ENCODE measurements at regions not wholly inside any gene's neighbourhood (a gene's known extent, or its start where the extent isn't known, plus 50 kb on each side); places are given as distances from the start of the nearest gene placed in this dataset.
"Not testable (repeated sequence)": the region's sequence is repeated elsewhere in the genome, so short reads cannot be mapped to it uniquely, and the experiment has no call there.

DNA sequence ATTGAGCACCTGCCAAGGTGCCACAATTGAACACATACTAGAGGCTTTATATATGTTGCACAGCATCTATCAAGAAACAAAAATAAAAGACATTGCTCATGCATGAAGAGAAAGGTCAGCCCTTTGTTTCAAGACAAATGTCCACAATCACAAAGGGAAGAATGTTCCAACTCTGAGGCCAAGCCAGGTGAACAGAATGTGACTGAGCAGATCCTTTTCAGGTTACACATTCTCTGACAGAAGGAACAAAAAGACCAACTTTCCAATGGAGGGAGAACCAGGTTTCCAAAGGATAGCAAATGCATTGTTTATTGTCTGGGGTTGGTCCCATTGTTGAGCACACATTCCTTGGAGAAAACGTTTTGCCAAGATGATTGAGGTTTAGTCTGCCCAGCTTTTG lies 50.2 kb upstream of the FAM174B start:
- no peak for DNase-seq

DNA sequence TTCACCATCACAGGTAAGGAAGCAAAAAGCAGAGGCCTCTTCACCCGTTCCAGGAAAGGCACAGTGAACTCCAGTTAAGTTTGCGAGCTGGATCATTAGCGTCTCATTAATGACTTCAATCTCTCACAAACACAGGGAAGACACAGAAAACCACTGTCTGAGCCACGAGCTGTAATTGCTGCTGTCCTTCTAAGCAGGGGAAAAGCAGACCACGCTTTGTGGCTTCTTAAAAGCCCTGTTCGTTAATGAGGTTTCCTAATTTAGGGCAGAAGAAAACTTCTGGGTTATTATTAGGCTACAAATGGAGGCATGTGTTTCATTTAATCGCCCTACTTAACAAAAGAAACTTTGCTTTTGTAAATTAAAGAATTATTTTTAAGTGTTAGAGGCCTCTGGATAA lies 50.6 kb upstream of the FAM174B start:
- DNase-seq: no peak

DNA sequence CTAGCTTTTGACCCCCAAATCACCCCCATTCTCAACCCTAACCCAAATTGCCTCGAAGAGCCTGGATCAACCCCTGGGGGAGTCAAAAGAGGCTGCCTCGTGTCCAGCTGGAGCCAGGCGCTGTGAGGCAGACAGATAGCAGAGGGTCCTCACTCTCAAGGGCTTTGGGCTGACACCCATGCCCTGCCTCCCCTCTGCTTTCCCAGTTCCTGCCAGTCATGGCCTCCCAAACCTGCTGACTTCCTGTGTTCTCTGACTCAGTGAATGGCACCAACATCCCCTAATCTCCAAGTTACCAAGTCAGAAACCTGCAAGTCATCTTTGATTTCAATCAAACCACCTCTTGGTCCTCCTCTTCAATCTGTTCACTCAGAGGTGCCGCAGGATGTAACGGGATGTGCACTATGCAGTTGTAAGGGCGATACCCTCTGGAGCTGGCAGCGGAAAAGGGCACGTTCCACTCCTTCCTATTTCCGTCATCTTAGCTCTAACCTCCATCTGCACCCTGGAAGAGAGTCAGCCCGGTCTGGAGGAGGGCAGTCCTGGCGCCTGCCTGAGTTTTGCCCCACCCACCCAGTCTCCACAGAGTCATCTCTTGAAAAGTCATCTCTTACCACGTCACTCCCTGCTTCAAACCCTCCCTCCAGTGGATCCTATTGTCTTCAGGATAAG lies 52.4 kb upstream of the FAM174B start:
- DNase-seq: no peak

DNA sequence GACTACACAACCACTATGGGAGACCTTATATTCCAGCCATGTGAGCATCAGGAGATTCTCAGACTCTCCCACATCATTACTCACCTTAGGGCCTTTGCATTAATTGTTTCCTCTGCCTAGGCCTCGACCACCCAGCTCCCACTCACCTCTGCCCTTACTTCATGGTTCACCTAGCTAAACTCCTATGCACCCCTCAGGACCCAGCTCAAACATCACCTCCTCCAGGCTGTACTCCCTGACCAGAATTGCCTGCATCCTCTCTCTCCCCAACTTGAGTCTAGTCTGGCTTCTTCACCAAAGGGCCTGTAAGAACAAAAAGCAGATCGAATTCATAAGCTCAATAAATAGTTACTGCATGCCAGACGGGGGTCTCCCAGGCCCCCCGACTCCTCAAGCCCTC lies 53.1 kb upstream of the FAM174B start:
- DNase-seq: no peak

DNA sequence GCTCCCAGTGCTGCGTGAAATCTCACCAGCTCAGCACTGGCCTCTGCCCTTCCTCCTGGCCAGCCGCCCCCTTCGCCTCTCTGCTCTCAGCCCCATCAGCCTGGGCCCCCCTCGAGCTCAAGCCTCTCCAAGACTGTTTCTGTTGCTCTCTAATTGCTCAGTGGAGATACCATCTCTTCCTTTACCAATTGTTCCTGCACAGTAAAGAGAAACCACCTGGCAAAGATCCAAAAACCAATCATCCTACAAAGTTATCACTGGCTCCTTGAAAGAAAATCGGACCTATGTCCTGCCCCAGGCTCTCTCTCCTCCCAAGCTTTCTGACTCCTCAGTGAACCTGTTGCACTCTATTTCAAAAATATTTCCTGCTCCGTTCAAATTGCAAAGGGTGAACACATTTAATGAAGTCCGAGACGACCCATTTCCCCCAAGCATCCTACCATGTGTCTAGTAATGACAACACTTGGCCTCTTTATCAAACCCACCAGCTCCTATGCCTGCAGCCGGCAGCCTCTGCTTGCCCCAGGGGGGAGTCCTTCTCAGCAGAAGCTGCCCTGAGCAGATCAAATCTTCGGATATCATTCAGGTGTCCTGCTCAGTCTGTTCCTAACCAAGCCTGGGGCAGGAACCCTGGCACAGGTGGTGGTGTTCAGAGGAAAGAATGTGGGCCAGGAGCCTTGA lies 53.7 kb upstream of the FAM174B start:
- DNase-seq: no peak

DNA sequence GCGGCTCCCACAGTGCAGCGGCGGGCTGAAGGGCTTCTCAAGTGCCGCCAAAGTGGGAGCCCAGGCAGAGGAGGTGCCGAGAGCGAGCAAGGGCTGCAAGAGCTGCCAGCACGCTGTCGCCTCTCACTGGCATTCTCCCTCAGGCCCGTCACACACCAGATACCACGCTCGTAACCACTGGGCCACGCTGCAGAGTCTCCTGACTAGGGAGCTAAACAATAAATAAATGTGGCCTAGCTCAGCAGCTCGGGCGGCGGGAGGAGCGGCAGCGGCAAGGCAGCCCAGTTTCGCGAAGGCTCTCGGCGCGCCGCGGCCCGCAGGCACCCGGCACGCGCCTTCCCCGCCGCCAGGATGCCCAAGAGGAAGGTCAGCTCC lies 55.9 kb upstream of the FAM174B start:
- no peak for DNase-seq

DNA sequence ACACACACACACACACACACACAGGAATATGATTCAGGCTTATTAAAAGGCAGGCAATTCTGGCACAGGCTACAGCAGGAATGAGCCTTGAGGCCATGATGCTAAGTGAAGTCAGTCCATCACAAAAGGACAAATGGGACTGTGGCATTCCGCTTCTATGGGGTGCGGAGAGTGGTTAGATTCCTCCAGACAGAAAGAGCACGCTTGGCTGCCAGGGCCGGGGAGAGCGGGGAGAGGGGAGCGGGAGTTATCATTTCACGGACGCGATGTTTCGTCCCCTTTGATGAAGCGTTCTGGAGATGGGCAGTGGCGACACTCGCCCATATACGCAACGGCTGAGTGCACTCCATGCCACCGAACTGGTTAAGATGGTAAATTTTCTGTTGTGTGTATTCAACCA lies 58.5 kb upstream of the FAM174B start:
- DNase-seq: no peak

DNA sequence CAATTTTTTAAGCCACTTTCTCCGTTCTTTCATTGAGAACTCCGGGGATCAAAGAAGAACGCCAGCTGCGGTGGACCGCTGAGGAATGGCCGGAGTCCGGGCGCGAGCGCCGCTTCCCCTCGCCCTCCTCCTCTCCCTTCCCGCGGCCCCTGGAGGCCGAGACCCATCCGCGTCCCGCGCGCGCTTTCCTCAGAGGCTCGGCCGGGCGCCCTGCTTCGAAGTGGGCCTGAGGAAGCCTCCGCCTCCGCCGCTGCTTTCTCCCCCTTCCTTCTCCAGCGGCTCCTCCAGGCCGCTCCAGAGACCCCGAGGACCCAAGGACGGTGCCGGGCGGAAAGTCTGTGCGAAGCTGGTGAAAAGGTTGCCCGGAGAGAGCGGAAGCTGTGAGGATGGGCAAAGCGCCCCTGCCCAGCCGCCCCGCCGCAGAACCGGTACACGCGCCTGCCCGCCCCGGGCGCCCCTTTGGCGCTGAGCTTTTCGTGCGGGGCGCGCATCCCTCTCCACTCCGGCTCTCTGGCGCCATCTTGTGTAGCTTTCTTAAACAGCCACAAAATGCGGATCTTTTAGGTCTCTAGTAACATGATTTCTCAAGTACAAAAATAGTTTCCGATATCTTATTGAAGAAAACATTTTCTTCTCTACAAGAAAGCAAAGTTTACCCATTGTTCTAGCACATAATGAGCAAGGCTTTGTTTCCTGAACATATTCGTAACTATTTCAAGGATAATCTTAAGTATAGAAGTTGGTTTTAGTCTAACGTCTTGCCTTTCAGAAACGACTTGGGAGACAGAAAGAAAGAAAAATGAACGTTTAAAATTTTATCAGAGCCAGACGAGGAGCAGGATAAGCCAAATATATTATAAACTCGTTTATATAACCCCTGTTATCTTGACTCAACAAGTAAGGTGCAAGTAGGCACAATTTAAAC lies 59.2 kb upstream of the FAM174B start:
- DNase-seq: peak; percentile 44 to 61 (median 53)

DNA sequence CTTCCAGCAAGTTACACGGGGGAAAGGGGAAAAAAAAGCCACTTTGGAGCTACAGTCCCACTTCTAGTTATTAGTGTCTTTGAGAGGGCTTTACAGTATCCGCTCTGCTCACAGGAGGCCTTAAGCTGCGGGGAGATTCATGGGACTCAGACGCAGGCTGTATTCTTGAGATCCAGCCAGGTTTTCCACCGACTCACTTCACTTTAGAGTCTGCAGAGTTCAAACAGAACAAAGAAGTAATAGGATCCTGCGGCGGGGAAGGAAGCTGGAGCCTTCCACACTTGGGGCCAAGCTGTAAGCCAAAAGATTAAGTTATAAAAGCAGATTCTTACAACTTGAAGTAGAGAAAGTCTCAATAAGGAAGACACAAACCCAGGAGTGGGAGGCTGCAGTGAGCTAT lies 60.2 kb upstream of the FAM174B start:
- DNase-seq: no peak

DNA sequence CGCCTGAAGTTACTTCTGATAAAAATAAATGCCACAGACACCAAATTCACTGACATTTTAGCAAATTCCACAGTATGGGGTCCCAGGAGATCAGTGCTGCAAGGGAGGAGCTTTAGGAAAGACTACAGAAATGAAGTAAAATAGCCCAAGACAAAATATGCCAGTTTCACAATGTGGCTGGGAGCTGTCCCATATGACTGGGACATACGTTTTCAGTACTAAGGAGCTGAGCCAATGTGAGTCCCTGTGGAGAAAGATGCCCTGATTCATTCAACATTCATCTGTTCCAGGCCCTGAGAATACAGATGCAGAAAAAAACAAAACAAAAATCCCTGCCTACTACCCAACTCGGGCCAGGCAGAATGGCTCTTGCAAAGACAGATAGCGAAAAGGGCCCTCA lies 63.4 kb upstream of the FAM174B start:
- DNase-seq: no peak

DNA sequence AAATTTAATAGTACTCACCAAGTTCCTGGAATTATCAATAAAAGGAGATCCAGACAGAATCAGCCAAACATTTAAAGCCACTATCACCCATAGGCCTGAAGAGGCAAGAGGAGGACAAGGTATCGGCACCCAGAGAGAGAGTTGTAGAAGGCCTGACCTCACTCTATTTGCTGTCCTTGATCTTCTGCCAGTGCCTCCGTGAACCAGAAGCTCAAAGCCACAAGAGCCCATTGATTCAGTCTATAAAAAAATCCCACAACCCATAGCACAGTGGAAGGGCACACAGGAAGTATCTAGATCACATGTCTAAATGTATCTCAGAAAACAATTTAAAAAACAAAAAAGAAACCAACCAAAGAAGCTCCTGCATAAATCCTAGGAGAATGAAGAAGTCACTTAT lies 68.6 kb upstream of the FAM174B start:
- DNase-seq: no peak

DNA sequence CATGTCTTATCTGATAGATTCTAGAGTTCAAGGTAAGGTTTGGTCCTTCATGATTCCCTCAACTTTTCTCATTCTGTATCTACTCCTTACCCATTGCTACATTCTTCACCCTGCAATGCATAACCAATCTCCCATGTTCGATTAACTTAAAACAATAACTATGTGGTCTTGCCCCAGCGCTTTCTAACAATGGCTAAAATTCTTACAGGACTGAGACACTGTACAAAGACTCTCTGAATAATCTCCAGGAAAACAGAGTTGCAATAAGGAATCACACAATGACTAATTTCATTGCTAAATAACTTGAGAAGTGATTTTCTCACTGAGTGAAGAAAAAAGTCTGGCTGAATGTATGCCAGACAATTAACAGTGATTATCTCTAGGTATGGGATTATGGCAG lies 69.6 kb upstream of the FAM174B start:
- no peak for DNase-seq

DNA sequence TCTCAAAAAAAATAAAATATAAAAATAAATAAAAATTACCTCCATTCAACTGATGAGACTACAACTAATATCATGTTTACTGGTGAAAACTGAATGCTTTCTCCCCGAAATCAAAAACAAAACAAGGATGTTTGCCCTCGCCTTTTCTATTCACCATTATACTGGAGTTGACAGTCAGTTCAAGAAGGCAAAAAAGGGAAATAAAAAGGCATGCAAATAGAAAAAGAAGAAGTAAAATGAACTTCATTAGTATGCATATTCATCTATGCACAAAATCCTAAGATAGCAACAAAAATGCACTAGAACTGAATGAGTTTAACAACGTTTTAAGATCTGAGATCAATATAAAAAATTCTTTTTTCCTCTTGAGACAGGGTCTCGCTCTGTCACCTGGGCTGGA lies 72.7 kb upstream of the FAM174B start:
- no peak for DNase-seq

DNA sequence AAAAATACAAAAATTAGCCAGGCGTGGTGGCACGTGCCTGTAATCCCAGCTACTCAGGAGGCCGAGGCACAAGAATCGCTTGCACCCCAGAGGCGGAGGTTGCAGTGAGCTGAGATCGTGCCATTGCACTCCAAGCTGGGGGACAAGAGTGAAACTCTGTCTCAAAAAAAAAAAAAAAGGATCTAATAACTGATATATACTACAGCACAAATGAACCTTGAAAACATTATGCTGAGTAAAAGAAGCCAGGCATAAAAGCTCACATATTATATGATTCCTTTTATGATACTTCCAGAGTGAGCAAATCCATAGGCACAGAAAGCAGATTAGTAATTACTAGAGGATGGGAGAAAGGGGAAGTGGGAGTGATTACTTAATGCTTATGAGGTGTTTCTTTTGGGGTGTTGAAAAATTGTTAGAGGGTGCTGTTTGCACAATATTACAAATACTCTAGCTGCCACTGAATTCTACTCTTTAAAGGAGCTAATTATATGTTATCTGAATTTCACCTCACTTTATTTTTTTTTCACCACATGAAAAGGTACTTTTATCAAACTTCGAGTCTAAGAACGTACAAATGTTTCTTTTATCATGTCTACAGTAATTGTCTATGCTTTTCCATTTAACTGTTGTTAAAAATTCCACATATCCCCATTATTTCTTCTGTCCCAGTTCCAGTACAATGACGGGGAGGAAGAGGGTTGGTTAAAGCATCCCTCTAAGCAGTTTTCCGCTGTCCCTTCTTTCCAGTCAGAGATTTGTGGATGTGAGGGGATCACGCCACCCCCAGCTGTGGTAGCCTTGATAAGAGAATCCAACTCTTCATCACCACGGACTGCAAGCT lies 77.7 kb upstream of the FAM174B start:
- no peak for DNase-seq

DNA sequence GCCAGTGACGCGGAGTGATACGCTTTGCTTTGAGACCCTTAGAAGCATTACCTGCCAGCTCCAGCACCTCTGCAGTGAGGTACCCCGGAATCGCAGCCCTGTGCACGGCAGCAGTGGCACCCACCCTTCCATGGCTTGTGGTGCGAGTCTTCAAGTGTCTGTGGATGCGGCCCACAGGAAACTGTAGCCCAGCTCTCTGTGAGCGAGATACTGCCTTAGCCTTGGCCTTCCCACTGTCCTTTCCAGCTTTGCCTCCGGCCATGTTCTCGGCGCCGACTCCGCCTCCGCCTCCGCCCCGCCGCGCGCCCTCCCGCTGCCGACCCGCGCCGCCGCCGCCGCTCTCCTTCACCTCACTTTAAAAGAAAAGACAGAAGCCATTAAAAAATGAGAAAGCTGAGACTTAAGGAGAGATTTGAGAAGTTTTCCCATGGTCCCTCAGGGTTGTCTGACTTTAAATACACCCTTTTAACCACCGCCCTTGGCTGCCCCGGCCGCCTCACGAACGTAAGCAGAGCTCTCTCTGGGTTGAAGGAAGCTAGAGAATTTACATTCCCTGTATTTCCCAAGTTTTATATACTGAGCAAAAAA lies 78.5 kb upstream of the FAM174B start:
- peak in 1 of 4 experiments; percentile 2 for DNase-seq

DNA sequence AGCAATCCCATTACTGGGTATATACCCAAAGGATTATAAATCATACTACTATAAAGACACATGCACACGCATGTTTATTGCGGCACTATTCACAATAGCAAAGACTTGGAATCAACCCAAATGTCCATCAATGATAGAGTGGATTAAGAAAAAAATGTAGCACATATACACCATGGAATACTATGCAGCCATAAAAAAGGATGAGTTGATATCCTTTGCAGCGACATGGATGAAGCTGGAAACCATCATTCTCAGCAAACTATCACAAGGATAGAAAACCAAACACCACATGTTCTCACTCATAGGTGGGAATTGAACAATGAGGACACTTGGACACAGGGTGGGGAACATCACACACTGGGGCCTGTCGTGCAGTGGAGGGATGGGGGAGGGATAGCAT lies 83.7 kb upstream of the FAM174B start:
- not testable (repeated sequence) for DNase-seq

DNA sequence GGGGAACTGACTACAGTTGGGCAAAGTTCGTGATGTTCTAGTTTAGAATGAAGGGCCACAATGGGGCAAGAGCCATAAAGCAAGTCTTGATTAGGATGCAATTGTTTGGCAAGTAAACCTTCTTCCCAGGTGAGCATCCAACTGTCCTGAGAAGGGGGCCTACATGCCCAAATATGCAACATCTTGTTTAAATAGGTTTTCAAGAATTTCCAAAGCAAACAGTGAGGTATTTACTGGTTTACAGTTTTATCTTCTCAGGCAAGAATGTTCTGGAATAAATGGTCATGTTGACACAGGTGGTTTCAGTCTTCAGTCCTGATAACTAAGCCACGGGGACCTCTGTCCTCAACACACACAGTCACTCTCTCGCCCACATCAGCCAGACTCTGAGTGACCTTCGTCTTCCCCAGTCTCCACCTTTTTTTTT lies 90.3 kb upstream of the FAM174B start:
- no peak for DNase-seq

DNA sequence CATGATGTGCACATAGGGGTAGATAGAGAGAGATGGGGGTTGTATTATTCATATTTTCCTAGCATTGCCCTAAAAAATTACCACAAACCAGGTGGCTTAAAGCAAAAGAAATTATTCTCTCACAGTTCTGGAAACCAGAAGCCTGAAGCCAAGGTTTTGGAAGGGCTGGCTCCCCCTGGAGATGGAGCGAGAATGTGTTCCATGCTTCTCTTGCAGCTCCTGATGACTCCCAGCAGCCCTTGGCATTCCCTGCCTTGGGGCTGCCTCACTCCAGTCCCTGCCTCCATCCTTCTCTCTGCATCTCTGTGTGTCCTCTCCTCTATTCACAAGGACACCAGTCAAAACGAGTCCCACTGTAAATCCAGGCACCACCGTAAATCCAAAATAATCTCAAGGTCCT lies 91.5 kb upstream of the FAM174B start:
- no peak for DNase-seq

DNA sequence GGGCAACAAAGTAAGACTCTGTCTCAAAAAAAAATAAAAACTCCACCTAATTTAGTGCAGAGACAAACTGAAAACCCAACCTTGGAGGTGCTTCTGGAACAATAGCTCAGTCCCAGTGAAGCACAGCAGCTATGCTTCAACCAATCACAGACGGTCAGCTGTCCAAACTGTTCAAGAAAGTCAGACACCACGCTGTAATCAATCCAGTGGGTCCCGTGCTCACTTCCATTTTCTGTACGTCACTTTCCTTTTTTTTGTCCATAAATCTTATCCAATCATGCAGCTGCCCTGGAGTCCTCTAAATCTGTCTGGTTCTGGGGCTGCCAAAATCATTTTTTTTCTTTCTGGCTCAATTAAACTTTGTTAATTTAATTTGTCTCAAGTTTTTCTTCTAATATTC lies 93.6 kb upstream of the FAM174B start:
- no peak for DNase-seq

DNA sequence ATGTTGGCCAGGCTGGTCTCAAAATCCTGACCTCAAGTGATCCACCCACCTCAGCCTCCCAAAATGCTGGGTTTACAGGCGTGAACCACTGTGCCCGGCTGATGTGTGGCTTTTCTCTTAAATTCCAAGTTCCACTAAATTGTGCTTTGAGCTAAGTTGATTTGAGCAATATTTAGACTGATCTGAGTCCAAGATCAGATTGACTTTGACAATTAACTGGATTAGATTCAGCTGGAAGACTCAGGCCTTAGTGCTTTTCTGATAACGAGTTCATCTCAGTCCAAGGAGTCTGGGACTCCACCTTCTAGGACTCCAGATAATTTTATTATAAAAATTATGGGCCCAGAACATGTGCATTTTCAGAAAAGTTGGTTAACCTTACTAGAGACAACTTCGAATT lies 94.4 kb upstream of the FAM174B start:
- no peak for DNase-seq

DNA sequence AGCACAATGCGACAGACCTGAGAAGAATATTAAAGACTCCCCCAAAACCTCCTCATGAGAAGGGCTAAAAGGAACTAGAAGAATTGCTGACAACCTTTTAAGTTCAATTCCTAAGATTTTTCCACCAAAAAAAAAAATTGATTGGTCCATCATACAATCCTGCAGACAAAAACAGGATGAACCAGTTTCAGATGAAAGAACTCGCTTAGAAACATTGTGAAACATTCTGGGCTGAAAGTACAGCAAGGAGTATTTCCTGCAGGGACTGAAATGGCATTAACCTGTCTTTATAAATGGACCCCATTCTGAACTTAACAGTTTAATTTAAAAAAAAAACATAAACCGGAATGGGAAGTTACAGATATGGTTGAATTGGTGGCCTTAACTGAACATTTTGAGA lies 96.0 kb upstream of the FAM174B start:
- no peak for DNase-seq

DNA sequence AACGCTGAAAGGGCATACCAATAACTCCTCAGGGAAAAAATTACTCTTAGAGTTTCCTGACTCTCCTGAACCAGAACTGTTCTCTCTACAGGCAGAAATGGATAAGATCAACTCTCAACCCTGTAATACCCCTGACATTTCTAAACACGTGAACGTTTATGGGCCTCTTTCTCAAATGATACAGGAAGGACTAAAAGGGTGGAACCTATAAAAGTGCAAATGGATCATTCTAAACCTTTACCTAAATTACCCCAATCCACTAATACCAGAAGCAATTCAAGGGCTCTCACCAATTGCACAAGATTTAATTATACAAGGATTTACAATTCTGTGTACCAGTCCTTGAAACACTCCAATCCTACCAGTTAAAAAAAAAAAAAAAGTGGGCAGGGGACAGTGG lies 98.0 kb upstream of the FAM174B start:
- no peak for DNase-seq

DNA sequence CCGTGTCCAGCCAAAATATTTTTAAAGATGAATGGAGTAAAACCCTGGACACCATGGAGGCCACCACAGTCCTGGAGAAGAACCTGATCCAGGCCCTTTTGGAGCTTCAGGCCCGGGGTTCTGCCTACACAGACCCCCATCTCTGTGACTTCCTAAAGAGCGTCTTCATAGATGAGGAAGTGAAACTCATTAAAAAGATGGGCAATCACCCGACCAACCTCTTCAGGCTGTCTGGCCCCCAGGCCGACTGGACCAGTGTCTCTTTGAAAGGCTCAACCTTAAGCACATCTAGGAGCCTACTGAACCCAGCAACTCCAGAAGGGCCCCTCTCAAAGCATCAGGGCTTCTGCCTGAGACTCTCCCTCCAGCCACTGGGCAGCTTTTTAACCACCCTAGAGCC lies 107.9 kb upstream of the FAM174B start:
- DNase-seq: no peak

Measured in activated naive CD4-positive, alpha-beta T cell (primary cell).